Lower leg skin (tissue), 4 donors: ENCODE measurements at regions not wholly inside any gene's neighbourhood (a gene's known extent, or its start where the extent isn't known, plus 50 kb on each side); places are given as distances from the start of the nearest gene placed in this dataset.

Source experiments
- DNase-seq, 2 donors: peaks; one replicate each; pipeline ENCODE4 v3.0.0-alpha.2; 2019; ENCODE audit warnings: low spot score in 2 of 2
- H3K4me3 ChIP-seq: fragments of 200-600 bp; sonication (generic); 2 replicates; pipeline ENCODE4 v1.5.1; 2017; ENCODE audit warnings: mild to moderate bottlenecking, low read depth; ENCODE audit not compliant: poor library complexity, severe bottlenecking
- POLR2A ChIP-seq, 2 donors: fragments of 450-650 bp; IDR thresholded peaks; one replicate each; pipeline ENCODE4 v1.6.1; 2016 to 2017; ENCODE audit warnings: antibody characterized with exemption in 2 of 2, mild to moderate bottlenecking in 1 of 2, moderate library complexity in 1 of 2
- WGBS, 2 donors: methylation state at CpG; one replicate each; pipeline ENCODE4 v1.1.5; 2018; 5-methylcytosine and 5-hydroxymethylcytosine counted together
- intact Hi-C: fragments of 100-400 bp; cut with DNase I; formaldehyde crosslinking; loops from one replicate; pipeline ENCODE4 v1.15.0; 2023; ENCODE audit warnings: low total_unique reads
- TF ChIP-seq, protein P1 (sequence below), 3 donors: fragments of 450-650 bp; IDR thresholded peaks; one replicate each; pipeline ENCODE4 v1.5.1; 2016; ENCODE audit warnings: antibody characterized with exemption in 3 of 3, mild to moderate bottlenecking in 3 of 3, moderate library complexity in 2 of 3

DNA sequence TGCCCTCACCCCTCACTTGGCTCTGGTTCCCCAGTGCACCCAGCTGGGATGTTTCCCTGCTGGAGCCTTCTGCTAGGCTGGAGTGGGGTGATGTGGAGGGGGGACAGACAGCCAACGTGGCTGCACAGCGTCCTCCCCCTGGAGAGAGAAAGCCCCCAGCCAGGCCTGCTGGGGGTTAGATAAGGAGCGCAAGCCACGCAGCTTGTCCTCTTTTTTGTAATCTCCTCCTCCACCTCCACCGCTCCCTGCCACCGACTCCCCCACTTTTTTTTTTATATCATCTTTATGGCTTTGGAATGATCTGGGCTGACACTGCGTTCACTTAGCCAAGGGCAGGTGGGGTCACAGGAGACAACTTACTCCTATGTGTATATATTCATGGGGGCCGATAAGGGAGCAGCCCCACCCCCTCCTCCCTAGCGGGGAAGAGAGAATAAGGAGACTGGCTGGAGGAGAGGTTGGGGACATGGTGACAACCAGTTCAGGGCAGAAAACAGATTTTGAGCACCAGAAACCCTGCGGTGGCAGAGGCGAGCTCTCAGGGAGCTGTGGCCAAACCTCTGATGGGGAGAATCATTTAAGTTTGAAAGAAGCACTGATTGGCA lies 169.9 kb upstream of the LHX5 start:
- intact Hi-C loops = no loop called here

DNA sequence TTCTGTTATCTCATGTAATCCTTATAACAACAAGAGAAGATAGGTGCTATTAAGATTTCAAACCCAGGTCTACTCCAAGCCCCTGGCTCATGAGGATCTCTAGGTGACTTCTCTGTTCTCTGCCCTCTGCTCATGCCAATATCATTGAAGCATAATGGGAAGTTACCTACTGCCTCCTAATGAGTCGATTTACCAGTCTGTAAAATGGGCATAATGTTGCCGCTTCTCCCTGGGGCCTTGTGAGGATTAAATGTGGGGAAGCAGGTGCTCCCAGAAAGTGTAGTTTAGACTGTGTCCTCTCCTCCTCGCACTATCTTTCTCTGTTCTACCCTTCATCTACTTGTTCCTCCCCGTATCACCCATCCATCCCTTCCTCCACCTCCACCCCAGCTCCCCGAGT lies 169.2 kb upstream of the LHX5 start:
- intact Hi-C loops = no loop called here
- WGBS, 2 donors = 60 to 72% methylated on average over 5 of the region's 5 CpGs
- no peak overlapping the region for H3K4me3 ChIP-seq
- no peak for DNase-seq
- TF ChIP-seq, protein P1, sequence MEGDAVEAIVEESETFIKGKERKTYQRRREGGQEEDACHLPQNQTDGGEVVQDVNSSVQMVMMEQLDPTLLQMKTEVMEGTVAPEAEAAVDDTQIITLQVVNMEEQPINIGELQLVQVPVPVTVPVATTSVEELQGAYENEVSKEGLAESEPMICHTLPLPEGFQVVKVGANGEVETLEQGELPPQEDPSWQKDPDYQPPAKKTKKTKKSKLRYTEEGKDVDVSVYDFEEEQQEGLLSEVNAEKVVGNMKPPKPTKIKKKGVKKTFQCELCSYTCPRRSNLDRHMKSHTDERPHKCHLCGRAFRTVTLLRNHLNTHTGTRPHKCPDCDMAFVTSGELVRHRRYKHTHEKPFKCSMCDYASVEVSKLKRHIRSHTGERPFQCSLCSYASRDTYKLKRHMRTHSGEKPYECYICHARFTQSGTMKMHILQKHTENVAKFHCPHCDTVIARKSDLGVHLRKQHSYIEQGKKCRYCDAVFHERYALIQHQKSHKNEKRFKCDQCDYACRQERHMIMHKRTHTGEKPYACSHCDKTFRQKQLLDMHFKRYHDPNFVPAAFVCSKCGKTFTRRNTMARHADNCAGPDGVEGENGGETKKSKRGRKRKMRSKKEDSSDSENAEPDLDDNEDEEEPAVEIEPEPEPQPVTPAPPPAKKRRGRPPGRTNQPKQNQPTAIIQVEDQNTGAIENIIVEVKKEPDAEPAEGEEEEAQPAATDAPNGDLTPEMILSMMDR (IDR thresholded peaks at IDR 0.05) = no peak
- TF ChIP-seq POLR2A (IDR thresholded peaks at IDR 0.05) = no peak

More for the DNA sequence above, 169.9 kb upstream of the LHX5 start:
- DNase-seq = no peak
- WGBS, 2 donors = 34 to 43% methylated on average over 11 of the region's 11 CpGs
- no peak overlapping the region for H3K4me3 ChIP-seq
- no peak for TF ChIP-seq POLR2A (IDR thresholded peaks at IDR 0.05)
- TF ChIP-seq, protein P1 (IDR thresholded peaks at IDR 0.05) = no peak

DNA sequence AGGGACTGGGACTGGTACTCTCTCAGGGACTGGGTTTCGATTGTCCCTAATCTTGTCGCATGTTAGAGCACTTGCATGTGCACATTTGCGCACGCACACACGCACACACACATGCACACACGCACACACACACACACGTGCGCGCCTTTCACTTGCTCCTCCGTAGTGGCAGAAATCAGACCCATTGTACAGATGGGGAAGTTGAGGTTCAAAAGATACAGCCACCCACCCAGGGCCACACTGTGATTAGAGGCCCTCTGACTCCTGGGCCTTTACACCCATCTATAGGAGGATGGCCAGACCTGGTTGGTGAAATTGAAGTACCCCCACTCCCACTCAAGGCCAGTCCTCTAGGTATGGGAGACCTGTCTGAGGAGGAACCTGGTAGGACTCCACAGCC lies 167.8 kb upstream of the LHX5 start:
- 79 to 85% methylated on average over 10 of the region's 10 CpGs for WGBS, 2 donors
- no peak overlapping the region for H3K4me3 ChIP-seq
- DNase-seq = peak in 1 of 2 donors; percentile 42
- TF ChIP-seq, protein P1 (IDR thresholded peaks at IDR 0.05) = no peak
- no peak for TF ChIP-seq POLR2A (IDR thresholded peaks at IDR 0.05)
- intact Hi-C loops = no loop called here

DNA sequence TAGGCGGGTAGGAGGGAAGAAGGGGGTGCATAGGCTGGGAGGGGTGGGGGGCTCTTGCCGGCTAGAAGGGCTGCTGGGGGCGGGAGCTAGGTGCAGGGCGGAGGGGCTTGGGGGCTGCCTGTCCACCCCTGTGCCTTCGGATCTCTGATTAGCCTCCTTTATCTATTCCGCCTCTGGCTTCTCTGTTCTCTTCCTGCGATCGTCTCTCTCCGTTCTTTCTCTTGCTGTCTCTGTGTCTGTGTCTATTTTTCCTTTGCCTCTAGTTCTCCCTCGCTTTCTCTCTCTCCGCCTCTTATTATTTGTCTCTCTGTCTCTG lies 166.7 kb upstream of the LHX5 start:
- no peak overlapping the region for H3K4me3 ChIP-seq
- 9 to 23% methylated on average over 9 to 11 of the region's 11 CpGs for whole genome bisulfite sequencing, 2 donors
- DNase-seq = no peak
- TF ChIP-seq, protein P1 (IDR thresholded peaks at IDR 0.05) = no peak
- intact Hi-C loops = no loop called here

DNA sequence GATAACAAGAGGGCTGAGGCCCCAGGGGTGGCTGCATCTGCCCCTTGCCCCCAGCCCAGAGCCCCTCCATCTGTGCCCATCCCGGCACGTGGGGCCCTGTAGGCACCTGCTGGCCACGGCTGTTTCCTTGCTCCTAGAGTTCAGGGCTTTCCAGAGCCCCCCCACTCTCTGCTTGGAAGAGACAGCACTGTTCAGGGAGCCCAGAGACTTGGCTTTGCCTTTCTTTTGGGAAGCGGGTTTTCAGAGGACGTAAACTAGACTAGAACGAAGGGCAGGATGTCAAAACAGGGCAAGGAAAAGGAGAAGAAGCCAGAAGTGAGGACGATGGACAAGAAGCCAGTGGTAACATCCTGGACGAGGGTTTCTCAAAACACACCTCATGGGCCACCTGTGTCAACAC lies 163.3 kb upstream of the LHX5 start:
- peak in 1 of 2 donors; percentile 59 for DNase-seq
- intact Hi-C loops = no loop called here
- WGBS, 2 donors = 50 to 61% methylated on average over 8 of the region's 8 CpGs
- TF ChIP-seq, protein P1 (IDR thresholded peaks at IDR 0.05) = no peak
- TF ChIP-seq POLR2A (IDR thresholded peaks at IDR 0.05) = no peak
- H3K4me3 ChIP-seq = no peak overlapping the region

DNA sequence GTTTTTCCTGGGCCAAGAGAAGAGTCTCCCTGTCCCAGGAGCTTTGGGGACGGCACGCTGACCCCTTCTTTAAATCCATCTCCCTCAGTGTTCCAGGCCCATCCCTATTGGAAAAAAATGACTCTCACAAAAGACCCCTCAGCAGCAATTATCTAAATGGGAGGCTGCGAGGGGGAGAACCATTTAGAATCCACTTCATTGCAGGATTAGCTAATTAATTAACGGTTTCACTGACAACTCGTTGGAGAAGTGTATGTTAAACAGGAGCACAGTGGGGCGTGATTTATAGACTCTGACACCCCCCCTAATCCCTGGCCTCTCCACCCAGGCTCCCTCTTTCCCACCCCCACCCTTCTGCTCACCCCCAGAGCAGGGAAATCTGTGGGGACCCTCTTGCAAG lies 162.8 kb upstream of the LHX5 start:
- TF ChIP-seq, protein P1 (IDR thresholded peaks at IDR 0.05) = no peak
- TF ChIP-seq POLR2A (IDR thresholded peaks at IDR 0.05) = no peak
- WGBS, 2 donors = 42 to 44% methylated on average over 6 of the region's 6 CpGs
- DNase-seq = no peak
- intact Hi-C loops = no loop called here
- no peak overlapping the region for H3K4me3 ChIP-seq
